CD4-positive, CD25-positive, alpha-beta regulatory T cell (primary cell): ENCODE measurements at regions not wholly inside any gene's neighbourhood (a gene's known extent, or its start where the extent isn't known, plus 50 kb on each side); places are given as distances from the start of the nearest gene placed in this dataset.

Experiments
- ATAC-seq, 2 donors: fragments of 150-1000 bp; cut with Tn5 transposase; one replicate each; pipeline ENCODE4 v1.10.0; 2021; ENCODE audit warnings: low read depth in 2 of 2, moderate number of reproducible peaks in 2 of 2, moderate library complexity in 1 of 2
- DNase-seq, 3 donors: peaks; one replicate each; pipeline versions ENCODE4 v3.0.0 to v3.0.0-alpha.2; 2012 to 2022; ENCODE audit warnings: mixed read lengths in 1 of 3
- H3K27ac ChIP-seq: one replicate; pipeline ENCODE4 v1.7.0; 2013; ENCODE audit warnings: mild to moderate bottlenecking, low read length; ENCODE audit not compliant: insufficient read depth, poor library complexity, severe bottlenecking
- H3K27me3 ChIP-seq: one replicate; pipeline ENCODE4 v1.7.0; 2013; ENCODE audit warnings: low read length; ENCODE audit not compliant: control insufficient read depth, insufficient read depth
- H3K36me3 ChIP-seq: one replicate; pipeline ENCODE4 v1.7.0; 2013; ENCODE audit warnings: mild to moderate bottlenecking, low read length, moderate library complexity; ENCODE audit not compliant: control insufficient read depth, insufficient read depth
- H3K4me1 ChIP-seq: 2 replicates; pipeline ENCODE4 v1.7.0; 2013; ENCODE audit warnings: mild to moderate bottlenecking, low read length; ENCODE audit not compliant: insufficient read depth, control insufficient read depth, poor library complexity, severe bottlenecking
- H3K4me3 ChIP-seq: one replicate; pipeline ENCODE4 v1.7.0; 2013; ENCODE audit warnings: low read depth, mild to moderate bottlenecking, low read length, moderate library complexity
- H3K9me3 ChIP-seq, 2 experiments: 1 replicate in 1 of 2; 2 replicates in 1 of 2; pipeline ENCODE4 v1.7.0; 2013; ENCODE audit warnings: low read length in 2 of 2, mild to moderate bottlenecking in 1 of 2, moderate library complexity in 1 of 2; ENCODE audit not compliant: control insufficient read depth in 2 of 2
- H3K27ac Mint-ChIP-seq, 3 donors: one replicate each; pipeline ENCODE4 v1.8.0; 2020 to 2022; ENCODE audit warnings: mild to moderate bottlenecking in 3 of 3, mixed read lengths in 3 of 3, moderate library complexity in 2 of 3
- H3K27me3 Mint-ChIP-seq: one replicate; pipeline ENCODE4 v1.8.0; 2022; ENCODE audit warnings: mild to moderate bottlenecking, mixed read lengths
- H3K36me3 Mint-ChIP-seq: one replicate; pipeline ENCODE4 v1.8.0; 2020; ENCODE audit warnings: mixed read lengths
- H3K4me1 Mint-ChIP-seq, 4 donors: one replicate each; pipeline ENCODE4 v1.8.0; 2020 to 2022; ENCODE audit warnings: mixed read lengths in 4 of 4, mild to moderate bottlenecking in 1 of 4
- H3K4me3 Mint-ChIP-seq, 4 donors: one replicate each; pipeline ENCODE4 v1.8.0; 2020 to 2022; ENCODE audit warnings: mild to moderate bottlenecking in 4 of 4, mixed read lengths in 4 of 4, moderate library complexity in 3 of 4
- H3K9me3 Mint-ChIP-seq, 7 donors: one replicate each; pipeline ENCODE4 v1.8.0; 2020 to 2022; ENCODE audit warnings: mixed read lengths in 7 of 7, mild to moderate bottlenecking in 3 of 7, moderate library complexity in 2 of 7

- H3K4me3 Mint-ChIP-seq, result no peak overlapping the region
- H3K36me3 Mint-ChIP-seq, result no peaks in the 10 kb centered on the region
- no peaks in the 10 kb centered on the region for H3K36me3 ChIP-seq
- no peaks in the 10 kb centered on the region for H3K4me1 Mint-ChIP-seq
- H3K4me3 ChIP-seq, result no peak overlapping the region
- peaks cover 0 to 7% of the 10 kb centered on the region in 2 experiments for H3K9me3 ChIP-seq
- H3K27me3 ChIP-seq, result no peaks in the 10 kb centered on the region
- H3K27me3 Mint-ChIP-seq, result no peaks in the 10 kb centered on the region
- H3K9me3 Mint-ChIP-seq, result peaks cover 4 to 16% (median 7%) of the 10 kb centered on the region in 7 donors
- H3K4me1 ChIP-seq, result no peaks in the 10 kb centered on the region
- H3K27ac ChIP-seq, result no peak overlapping the region
- ATAC-seq (no peak), DNase-seq (no peak)
- no peak overlapping the region for H3K27ac Mint-ChIP-seq
Observed at GRCh38 chr10:107341281-107341680, 176.8 kb upstream of the SORCS1 start.

- Histone ChIP-seq H3K4me3 (no peak overlapping the region), H3K36me3 (no peaks in the 10 kb centered on the region), H3K27ac (no peak overlapping the region), H3K4me1 (no peaks in the 10 kb centered on the region), H3K9me3 (peaks cover 0 to 11% of the 10 kb centered on the region in 2 experiments), H3K27me3 (no peaks in the 10 kb centered on the region)
- no peaks in the 10 kb centered on the region for H3K4me1 Mint-ChIP-seq
- ATAC-seq (no peak), DNase-seq (no peak)
- H3K27ac Mint-ChIP-seq, result no peak overlapping the region
- H3K4me3 Mint-ChIP-seq, result no peak overlapping the region
- H3K36me3 Mint-ChIP-seq, result no peaks in the 10 kb centered on the region
- peaks cover 4 to 14% (median 7%) of the 10 kb centered on the region in 7 donors for H3K9me3 Mint-ChIP-seq
- no peaks in the 10 kb centered on the region for H3K27me3 Mint-ChIP-seq
Observed at GRCh38 chr10:107340326-107340725, 175.8 kb upstream of the SORCS1 start.

DNA sequence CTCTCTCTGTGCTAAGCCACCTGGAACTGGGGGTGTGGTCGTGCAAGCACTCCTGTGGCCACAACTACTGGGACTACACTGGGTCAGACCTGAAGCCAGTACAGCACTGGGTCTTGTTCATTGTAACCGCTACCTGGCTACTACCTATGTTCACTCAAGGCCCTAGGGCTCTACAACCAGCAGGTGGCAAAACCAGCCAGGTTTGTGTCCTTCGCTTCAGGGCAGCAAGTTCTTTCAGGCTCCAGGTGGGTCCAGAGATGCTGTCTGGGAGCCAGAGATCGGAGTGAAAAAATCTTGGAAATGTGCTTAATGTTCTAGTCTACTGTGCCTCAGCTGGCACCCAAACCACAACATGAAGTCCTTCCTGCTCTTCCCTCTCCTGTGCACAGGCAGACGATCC lies 171.6 kb upstream of the SORCS1 start:
- Mint-ChIP-seq H3K4me3 (no peak overlapping the region), H3K27me3 (no peaks in the 10 kb centered on the region), H3K27ac (no peak overlapping the region), H3K36me3 (no peaks in the 10 kb centered on the region), H3K4me1 (no peaks in the 10 kb centered on the region), H3K9me3 (peaks cover 0 to 19% (median 8%) of the 10 kb centered on the region in 7 donors)
- no peaks in the 10 kb centered on the region for H3K4me1 ChIP-seq
- H3K36me3 ChIP-seq, result no peaks in the 10 kb centered on the region
- no peak overlapping the region for H3K27ac ChIP-seq
- H3K27me3 ChIP-seq, result no peaks in the 10 kb centered on the region
- H3K9me3 ChIP-seq, result peaks cover 0 to 11% of the 10 kb centered on the region in 2 experiments
- ATAC-seq, result no peak
- H3K4me3 ChIP-seq, result no peak overlapping the region
- DNase-seq, result no peak

- H3K9me3 ChIP-seq, result peaks cover 0 to 5% of the 10 kb centered on the region in 2 experiments
- no peak overlapping the region for H3K4me3 ChIP-seq
- no peak overlapping the region for H3K27ac ChIP-seq
- no peaks in the 10 kb centered on the region for H3K36me3 Mint-ChIP-seq
- no peaks in the 10 kb centered on the region for H3K27me3 Mint-ChIP-seq
- H3K4me3 Mint-ChIP-seq, result no peak overlapping the region
- H3K27me3 ChIP-seq, result no peaks in the 10 kb centered on the region
- H3K36me3 ChIP-seq, result no peaks in the 10 kb centered on the region
- H3K9me3 Mint-ChIP-seq, result peaks cover 0 to 15% (median 7%) of the 10 kb centered on the region in 7 donors
- H3K4me1 Mint-ChIP-seq, result no peaks in the 10 kb centered on the region
- H3K27ac Mint-ChIP-seq, result no peak overlapping the region
- H3K4me1 ChIP-seq, result no peaks in the 10 kb centered on the region
- no peak for DNase-seq
- no peak for ATAC-seq
Observed at GRCh38 chr10:107317592-107317991, 153.1 kb upstream of the SORCS1 start.

DNA sequence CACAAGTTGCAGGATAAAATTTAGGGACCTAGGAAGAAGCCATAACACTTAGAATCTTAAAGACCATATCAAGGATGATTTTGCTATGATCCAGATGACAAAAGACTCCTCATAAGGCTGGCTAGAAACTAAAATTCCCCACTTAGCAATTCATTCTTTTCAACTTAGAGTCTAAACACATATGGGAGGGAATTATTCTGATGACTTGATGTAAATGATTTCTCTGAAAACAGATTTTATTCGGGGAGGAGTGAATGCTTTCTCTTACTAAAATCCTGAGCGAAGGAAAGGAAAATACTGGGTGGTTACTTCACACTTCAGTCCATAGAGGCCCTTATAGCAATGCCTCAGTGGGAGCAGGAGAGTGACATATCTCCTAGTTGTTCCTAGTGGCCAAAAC lies 138.7 kb upstream of the SORCS1 start:
- Mint-ChIP-seq H3K4me3 (no peak overlapping the region), H3K4me1 (no peaks in the 10 kb centered on the region), H3K27ac (no peak overlapping the region), H3K9me3 (peaks cover 6 to 31% (median 20%) of the 10 kb centered on the region in 7 donors), H3K36me3 (no peaks in the 10 kb centered on the region), H3K27me3 (no peaks in the 10 kb centered on the region)
- Histone ChIP-seq H3K4me1 (no peaks in the 10 kb centered on the region), H3K27me3 (no peaks in the 10 kb centered on the region), H3K4me3 (no peak overlapping the region), H3K27ac (no peak overlapping the region), H3K36me3 (no peaks in the 10 kb centered on the region), H3K9me3 (peaks cover 0 to 5% of the 10 kb centered on the region in 2 experiments)
- no peak for ATAC-seq
- no peak for DNase-seq

DNA sequence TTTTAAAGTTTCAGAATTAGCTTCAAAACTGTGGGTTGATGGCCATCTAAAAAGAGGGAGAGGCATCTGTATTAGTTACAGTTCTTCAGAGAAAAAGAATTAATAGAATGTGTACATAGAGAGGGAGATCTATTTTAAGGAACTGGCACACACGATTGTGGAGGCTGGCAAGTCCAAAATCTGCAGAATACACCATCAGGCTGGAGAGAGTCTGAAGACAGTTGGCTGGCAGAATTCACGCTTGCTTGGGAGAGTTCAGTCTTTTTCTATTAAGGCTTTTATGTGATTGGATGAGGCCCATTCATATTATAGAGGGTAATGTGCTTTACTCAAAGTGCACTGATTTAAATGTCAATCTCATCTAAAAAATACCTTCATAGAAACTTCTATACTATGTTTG lies 135.1 kb upstream of the SORCS1 start:
- Mint-ChIP-seq H3K27ac (no peak overlapping the region), H3K36me3 (no peaks in the 10 kb centered on the region), H3K4me1 (no peaks in the 10 kb centered on the region), H3K27me3 (no peaks in the 10 kb centered on the region), H3K4me3 (no peak overlapping the region), H3K9me3 (peaks cover 3 to 32% (median 18%) of the 10 kb centered on the region in 7 donors)
- ATAC-seq (no peak), DNase-seq (no peak)
- H3K36me3 ChIP-seq, result no peaks in the 10 kb centered on the region
- H3K4me3 ChIP-seq, result no peak overlapping the region
- no peaks in the 10 kb centered on the region for H3K27me3 ChIP-seq
- no peaks in the 10 kb centered on the region for H3K4me1 ChIP-seq
- peaks cover 0 to 12% of the 10 kb centered on the region in 2 experiments for H3K9me3 ChIP-seq
- no peak overlapping the region for H3K27ac ChIP-seq

GRCh38 chr10:107284187-107284586 lies 119.7 kb upstream of the SORCS1 start:
- H3K36me3 Mint-ChIP-seq, result no peaks in the 10 kb centered on the region
- H3K4me3 Mint-ChIP-seq, result no peak overlapping the region
- Histone ChIP-seq H3K9me3 (no peaks in the 10 kb centered on the region), H3K27ac (no peak overlapping the region), H3K4me3 (no peak overlapping the region), H3K27me3 (no peaks in the 10 kb centered on the region), H3K36me3 (no peaks in the 10 kb centered on the region), H3K4me1 (no peaks in the 10 kb centered on the region)
- H3K4me1 Mint-ChIP-seq, result no peaks in the 10 kb centered on the region
- DNase-seq (no peak), ATAC-seq (no peak)
- H3K27ac Mint-ChIP-seq, result no peak overlapping the region
- no peaks in the 10 kb centered on the region for H3K27me3 Mint-ChIP-seq
- peaks cover 2 to 29% (median 20%) of the 10 kb centered on the region in 7 donors for H3K9me3 Mint-ChIP-seq

DNA sequence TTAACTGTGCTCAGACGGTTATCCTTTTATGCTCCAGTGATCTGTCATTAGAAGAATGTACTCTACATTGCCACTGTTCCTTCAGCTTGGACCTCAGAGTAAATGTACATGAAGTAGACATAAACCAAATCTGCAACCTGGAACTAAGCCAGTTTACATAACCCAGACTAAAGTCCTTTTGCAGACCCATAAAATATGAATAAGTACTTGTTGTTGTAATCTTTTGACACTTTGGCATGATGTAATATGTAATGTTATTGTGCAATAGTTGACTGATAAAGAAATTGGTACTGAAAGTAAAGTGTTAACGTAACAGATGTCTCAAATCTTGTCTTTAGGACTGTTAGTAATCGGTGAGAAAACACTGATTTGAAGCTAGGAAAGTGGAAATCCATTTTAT lies 115.8 kb upstream of the SORCS1 start:
- no peaks in the 10 kb centered on the region for H3K4me1 Mint-ChIP-seq
- no peak overlapping the region for H3K4me3 Mint-ChIP-seq
- no peaks in the 10 kb centered on the region for H3K27me3 Mint-ChIP-seq
- Histone ChIP-seq H3K9me3 (no peaks in the 10 kb centered on the region), H3K4me3 (no peak overlapping the region), H3K27me3 (no peaks in the 10 kb centered on the region), H3K27ac (no peak overlapping the region), H3K4me1 (no peaks in the 10 kb centered on the region), H3K36me3 (no peaks in the 10 kb centered on the region)
- DNase-seq, result no peak
- ATAC-seq, result no peak
- no peaks in the 10 kb centered on the region for H3K36me3 Mint-ChIP-seq
- H3K9me3 Mint-ChIP-seq, result peaks cover 3 to 28% (median 12%) of the 10 kb centered on the region in 7 donors
- H3K27ac Mint-ChIP-seq, result no peak overlapping the region
